ENCODE measurements at regions not wholly inside any gene's neighbourhood (a gene's known extent, or its start where the extent isn't known, plus 50 kb on each side); places are given as distances from the start of the nearest gene placed in this dataset.

- Mint-ChIP-seq H3K36me3 (ENCODE audit: low read depth) (no peaks in the 10 kb centered on the region), H3K9me3 (no peaks in the 10 kb centered on the region), H3K4me1 (peaks cover 21% of the 10 kb centered on the region), H3K4me3 (no peak overlapping the region), H3K27me3 (ENCODE audit: low read depth, poor library complexity) (peaks cover 15% of the 10 kb centered on the region), H3K27ac (no peak overlapping the region)
- no peak for DNase-seq
- TF ChIP-seq CTCF (IDR thresholded peaks at IDR 0.05) = no peak
Observed at GRCh38 chr11:116376054-116376453, 396.7 kb downstream of the BUD13 start.

- Mint-ChIP-seq H3K4me3 (no peak overlapping the region), H3K36me3 (ENCODE audit: low read depth) (no peaks in the 10 kb centered on the region)
Observed at GRCh38 chr11:116375221-116375620, 397.6 kb downstream of the BUD13 start.

GRCh38 chr11:116374085-116374484 is 398.7 kb downstream of the BUD13 start:
- H3K4me3 Mint-ChIP-seq = no peak overlapping the region
- H3K27me3 Mint-ChIP-seq (ENCODE audit: low read depth, poor library complexity) = peaks cover 26% of the 10 kb centered on the region
- H3K36me3 Mint-ChIP-seq (ENCODE audit: low read depth) = no peaks in the 10 kb centered on the region
- no peaks in the 10 kb centered on the region for H3K9me3 Mint-ChIP-seq
- no peak for DNase-seq
- H3K4me1 Mint-ChIP-seq = peaks cover 37% of the 10 kb centered on the region
- no peak for TF ChIP-seq CTCF (IDR thresholded peaks at IDR 0.05)
- H3K27ac Mint-ChIP-seq = no peak overlapping the region

More at GRCh38 chr11:116375221-116375620, 397.6 kb downstream of the BUD13 start:
- no peaks in the 10 kb centered on the region for H3K9me3 Mint-ChIP-seq
- no peak for DNase-seq
- no peak for TF ChIP-seq CTCF (IDR thresholded peaks at IDR 0.05)
- H3K4me1 Mint-ChIP-seq = peaks cover 28% of the 10 kb centered on the region
- peaks cover 22% of the 10 kb centered on the region for H3K27me3 Mint-ChIP-seq (ENCODE audit: low read depth, poor library complexity)
- no peak overlapping the region for H3K27ac Mint-ChIP-seq

- no peak overlapping the region for H3K4me3 Mint-ChIP-seq
- H3K27ac Mint-ChIP-seq = no peak overlapping the region
- H3K4me1 Mint-ChIP-seq = peaks cover 43% of the 10 kb centered on the region
- no peaks in the 10 kb centered on the region for H3K9me3 Mint-ChIP-seq
- H3K27me3 Mint-ChIP-seq (ENCODE audit: low read depth, poor library complexity) = peaks cover 30% of the 10 kb centered on the region
- H3K36me3 Mint-ChIP-seq (ENCODE audit: low read depth) = no peaks in the 10 kb centered on the region
- no peak for DNase-seq
- no peak for TF ChIP-seq CTCF (IDR thresholded peaks at IDR 0.05)
Observed at GRCh38 chr11:116373104-116373944, 399.5 kb downstream of the BUD13 start.

- Mint-ChIP-seq H3K4me3 (no peak overlapping the region), H3K9me3 (no peaks in the 10 kb centered on the region), H3K27ac (no peak overlapping the region), H3K4me1 (peaks cover 53% of the 10 kb centered on the region), H3K36me3 (ENCODE audit: low read depth) (no peaks in the 10 kb centered on the region), H3K27me3 (ENCODE audit: low read depth, poor library complexity) (peaks cover 25% of the 10 kb centered on the region)
- TF ChIP-seq CTCF (IDR thresholded peaks at IDR 0.05) = no peak
- DNase-seq = no peak
Observed at GRCh38 chr11:116371146-116371545, 401.6 kb downstream of the BUD13 start.

- DNase-seq = no peak
- H3K27ac Mint-ChIP-seq = no peak overlapping the region
- H3K4me1 Mint-ChIP-seq = peaks cover 53% of the 10 kb centered on the region
- no peak overlapping the region for H3K4me3 Mint-ChIP-seq
- TF ChIP-seq CTCF (IDR thresholded peaks at IDR 0.05) = no peak
- H3K27me3 Mint-ChIP-seq (ENCODE audit: low read depth, poor library complexity) = peaks cover 18% of the 10 kb centered on the region
- peaks cover 6% of the 10 kb centered on the region for H3K9me3 Mint-ChIP-seq
- no peaks in the 10 kb centered on the region for H3K36me3 Mint-ChIP-seq (ENCODE audit: low read depth)
Observed at GRCh38 chr11:116368784-116369183, 404.0 kb downstream of the BUD13 start.

Measured in nephron progenitor cell (in vitro differentiated cells).